Endodermal cell (in vitro differentiated cells): ENCODE measurements at regions not wholly inside any gene's neighbourhood (a gene's known extent, or its start where the extent isn't known, plus 50 kb on each side); places are given as distances from the start of the nearest gene placed in this dataset.

Experiments
- DNase-seq: peaks from one replicate; pipeline ENCODE4 v3.0.0-alpha.2; 2017
- H3K27ac ChIP-seq: 2 replicates; pipeline ENCODE4 v1.5.1; 2013; ENCODE audit warnings: mild to moderate bottlenecking, low read depth, low read length, moderate library complexity
- H3K27me3 ChIP-seq: 2 replicates; pipeline ENCODE4 v1.6.1; 2013; ENCODE audit warnings: mild to moderate bottlenecking, low read length, moderate library complexity; ENCODE audit not compliant: insufficient read depth, control insufficient read depth, poor library complexity, severe bottlenecking
- H3K36me3 ChIP-seq: 2 replicates; pipeline ENCODE4 v1.7.0; 2013; ENCODE audit warnings: mild to moderate bottlenecking, low read length, moderate library complexity; ENCODE audit not compliant: control insufficient read depth, insufficient read depth
- H3K4me1 ChIP-seq: one replicate; pipeline ENCODE4 v1.7.0; 2013; ENCODE audit warnings: low read length; ENCODE audit not compliant: control insufficient read depth, insufficient read depth
- H3K4me3 ChIP-seq: 2 replicates; pipeline ENCODE4 v1.5.1; 2013; ENCODE audit warnings: mild to moderate bottlenecking, low read length, moderate library complexity
- H3K9ac ChIP-seq: 2 replicates; pipeline ENCODE4 v1.6.1; 2013; ENCODE audit warnings: mild to moderate bottlenecking, low read length, moderate library complexity; ENCODE audit not compliant: poor library complexity, severe bottlenecking; ENCODE audit errors: extremely low read depth
- H3K9me3 ChIP-seq: 2 replicates; pipeline ENCODE4 v1.6.1; 2013; ENCODE audit warnings: mild to moderate bottlenecking, low read length, moderate library complexity; ENCODE audit not compliant: control insufficient read depth
- H3K27ac Mint-ChIP-seq: 2 replicates; pipeline ENCODE4 v1.8.0; 2020; ENCODE audit warnings: mixed read lengths
- H3K27me3 Mint-ChIP-seq: 2 replicates; pipeline ENCODE4 v1.8.0; 2021; ENCODE audit warnings: mild to moderate bottlenecking, mixed read lengths; ENCODE audit not compliant: insufficient read depth
- H3K36me3 Mint-ChIP-seq: 2 replicates; pipeline ENCODE4 v1.8.0; 2020; ENCODE audit warnings: low read depth, mixed read lengths
- H3K4me1 Mint-ChIP-seq: 2 replicates; pipeline ENCODE4 v1.8.0; 2020; ENCODE audit warnings: mixed read lengths
- H3K4me3 Mint-ChIP-seq: 2 replicates; pipeline ENCODE4 v1.8.0; 2020; ENCODE audit warnings: mild to moderate bottlenecking, moderate library complexity, mixed read lengths
- H3K9me3 Mint-ChIP-seq: 2 replicates; pipeline ENCODE4 v1.8.0; 2020; ENCODE audit warnings: mild to moderate bottlenecking, mixed read lengths
- WGBS, 2 experiments: methylation state at CpG; one replicate each; pipeline versions ENCODE4 v1.1.5 to v1.1.7; 2013; ENCODE audit warnings: missing lambda C conversion rate in 2 of 2, mixed read lengths in 1 of 2; ENCODE audit not compliant: insufficient coverage in 1 of 2, insufficient read length in 1 of 2; 5-methylcytosine and 5-hydroxymethylcytosine counted together
- TF ChIP-seq, protein P1 (sequence below): fragments of 200-600 bp; sonication (generic); conservative IDR thresholded peaks from 2 replicates; pipeline ENCODE4 v1.5.0; 2021; ENCODE audit warnings: antibody characterized with exemption, mild to moderate bottlenecking

- Histone ChIP-seq H3K36me3 (no peaks in the 10 kb centered on the region), H3K27ac (no peak overlapping the region), H3K27me3 (no peaks in the 10 kb centered on the region), H3K9me3 (peaks cover 41% of the 10 kb centered on the region), H3K4me1 (no peaks in the 10 kb centered on the region), H3K4me3 (no peak overlapping the region), H3K9ac (no peak overlapping the region)
- no peak for DNase-seq
- Mint-ChIP-seq H3K4me3 (no peak overlapping the region), H3K27ac (no peak overlapping the region), H3K9me3 (peaks cover 51% of the 10 kb centered on the region), H3K36me3 (peaks cover 22% of the 10 kb centered on the region), H3K4me1 (peaks cover 3% of the 10 kb centered on the region), H3K27me3 (no peaks in the 10 kb centered on the region)
- TF ChIP-seq, protein P1, sequence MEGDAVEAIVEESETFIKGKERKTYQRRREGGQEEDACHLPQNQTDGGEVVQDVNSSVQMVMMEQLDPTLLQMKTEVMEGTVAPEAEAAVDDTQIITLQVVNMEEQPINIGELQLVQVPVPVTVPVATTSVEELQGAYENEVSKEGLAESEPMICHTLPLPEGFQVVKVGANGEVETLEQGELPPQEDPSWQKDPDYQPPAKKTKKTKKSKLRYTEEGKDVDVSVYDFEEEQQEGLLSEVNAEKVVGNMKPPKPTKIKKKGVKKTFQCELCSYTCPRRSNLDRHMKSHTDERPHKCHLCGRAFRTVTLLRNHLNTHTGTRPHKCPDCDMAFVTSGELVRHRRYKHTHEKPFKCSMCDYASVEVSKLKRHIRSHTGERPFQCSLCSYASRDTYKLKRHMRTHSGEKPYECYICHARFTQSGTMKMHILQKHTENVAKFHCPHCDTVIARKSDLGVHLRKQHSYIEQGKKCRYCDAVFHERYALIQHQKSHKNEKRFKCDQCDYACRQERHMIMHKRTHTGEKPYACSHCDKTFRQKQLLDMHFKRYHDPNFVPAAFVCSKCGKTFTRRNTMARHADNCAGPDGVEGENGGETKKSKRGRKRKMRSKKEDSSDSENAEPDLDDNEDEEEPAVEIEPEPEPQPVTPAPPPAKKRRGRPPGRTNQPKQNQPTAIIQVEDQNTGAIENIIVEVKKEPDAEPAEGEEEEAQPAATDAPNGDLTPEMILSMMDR = no peak
- WGBS, 2 experiments = 83 to 98% methylated on average over 3 of the region's 3 CpGs
Observed at GRCh38 chr5:124199893-124200292, 546.5 kb downstream of the ZNF608 start.

- H3K4me3 Mint-ChIP-seq = no peak overlapping the region
- H3K27ac ChIP-seq = no peak overlapping the region
- no peaks in the 10 kb centered on the region for H3K27me3 ChIP-seq
- H3K27ac Mint-ChIP-seq = no peak overlapping the region
- no peak overlapping the region for H3K4me3 ChIP-seq
- no peaks in the 10 kb centered on the region for H3K4me1 ChIP-seq
- H3K9me3 ChIP-seq = peaks cover 7% of the 10 kb centered on the region
- no peaks in the 10 kb centered on the region for H3K27me3 Mint-ChIP-seq
- no peak overlapping the region for H3K9ac ChIP-seq
- H3K9me3 Mint-ChIP-seq = peaks cover 12% of the 10 kb centered on the region
- 69 to 92% methylated on average over 2 of the region's 2 CpGs for WGBS, 2 experiments
- H3K4me1 Mint-ChIP-seq = peaks cover 3% of the 10 kb centered on the region
- DNase-seq = no peak
- H3K36me3 ChIP-seq = no peaks in the 10 kb centered on the region
- peaks cover 6% of the 10 kb centered on the region for H3K36me3 Mint-ChIP-seq
- TF ChIP-seq, protein P1 = no peak
Observed at GRCh38 chr5:124195411-124195810, 551.0 kb downstream of the ZNF608 start.

DNA sequence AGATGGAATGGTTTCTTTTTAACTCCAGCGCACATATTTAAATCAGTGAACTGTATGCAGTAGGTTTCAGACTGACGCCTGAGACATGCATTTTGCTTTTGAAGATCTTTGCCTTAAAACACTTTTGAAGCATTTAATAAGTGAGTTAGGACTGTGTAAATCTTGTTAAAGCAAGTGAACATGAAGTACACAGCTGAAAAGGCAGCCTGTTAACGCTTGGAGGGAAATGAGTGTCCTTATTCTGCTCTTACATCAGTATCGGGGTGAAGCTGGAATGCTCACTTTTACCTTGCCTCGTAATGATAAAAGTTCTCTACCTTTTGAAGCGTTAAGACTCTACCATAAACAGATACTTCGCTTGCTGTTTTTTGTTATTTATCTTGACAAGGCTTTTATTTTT, 552.2 kb downstream of the ZNF608 start:
- Histone ChIP-seq H3K4me3 (no peak overlapping the region), H3K36me3 (no peaks in the 10 kb centered on the region), H3K9ac (no peak overlapping the region), H3K9me3 (no peaks in the 10 kb centered on the region), H3K4me1 (no peaks in the 10 kb centered on the region), H3K27ac (no peak overlapping the region), H3K27me3 (no peaks in the 10 kb centered on the region)
- DNase-seq = no peak
- TF ChIP-seq, protein P1 = no peak
- Mint-ChIP-seq H3K27ac (no peak overlapping the region), H3K4me3 (no peak overlapping the region), H3K4me1 (peaks cover 3% of the 10 kb centered on the region), H3K27me3 (no peaks in the 10 kb centered on the region), H3K36me3 (peaks cover 4% of the 10 kb centered on the region), H3K9me3 (peaks cover 4% of the 10 kb centered on the region)
- WGBS, 2 experiments = 92 to 95% methylated on average over 7 of the region's 7 CpGs
